Uterus (tissue), 2 donors: ENCODE measurements at regions not wholly inside any gene's neighbourhood (a gene's known extent, or its start where the extent isn't known, plus 50 kb on each side); places are given as distances from the start of the nearest gene placed in this dataset.

Experiments
- POLR2A ChIP-seq, 2 donors: fragments of 450-650 bp; IDR thresholded peaks; one replicate each; pipeline ENCODE4 v1.6.1; 2016; ENCODE audit warnings: antibody characterized with exemption in 2 of 2, mild to moderate bottlenecking in 1 of 2, moderate library complexity in 1 of 2
- TF ChIP-seq, protein P1 (sequence below), 4 experiments: fragments of 200-600 bp in 2 of 4; fragments of 450-650 bp in 2 of 4; sonication (generic) in 2 of 4; IDR thresholded peaks; one replicate each; pipeline ENCODE4 v1.5.1; 2016 to 2019; ENCODE audit warnings: antibody characterized with exemption in 4 of 4, mild to moderate bottlenecking in 2 of 4, moderate library complexity in 1 of 4

DNA sequence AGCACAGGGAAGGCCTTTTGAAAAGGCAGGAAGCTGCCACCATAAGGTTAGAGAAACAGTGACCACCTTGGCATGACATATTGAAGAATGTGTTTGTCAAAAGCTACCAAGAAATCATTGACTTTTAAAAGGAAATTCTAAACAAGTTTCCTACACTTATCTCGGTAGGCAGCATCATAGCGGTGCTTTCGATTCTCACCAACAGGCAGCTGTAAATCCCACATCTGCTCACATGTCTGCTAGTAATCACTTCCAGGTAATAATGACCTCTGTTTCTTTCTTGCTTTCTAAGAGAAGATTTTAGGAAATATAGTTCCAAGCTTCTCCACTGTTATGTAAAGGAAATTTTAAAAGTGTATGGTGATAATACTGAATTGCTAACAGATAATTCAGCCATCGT is 821.1 kb upstream of the FOXG1 start:
- TF ChIP-seq POLR2A (IDR thresholded peaks at IDR 0.05), result no peak
- TF ChIP-seq, protein P1, sequence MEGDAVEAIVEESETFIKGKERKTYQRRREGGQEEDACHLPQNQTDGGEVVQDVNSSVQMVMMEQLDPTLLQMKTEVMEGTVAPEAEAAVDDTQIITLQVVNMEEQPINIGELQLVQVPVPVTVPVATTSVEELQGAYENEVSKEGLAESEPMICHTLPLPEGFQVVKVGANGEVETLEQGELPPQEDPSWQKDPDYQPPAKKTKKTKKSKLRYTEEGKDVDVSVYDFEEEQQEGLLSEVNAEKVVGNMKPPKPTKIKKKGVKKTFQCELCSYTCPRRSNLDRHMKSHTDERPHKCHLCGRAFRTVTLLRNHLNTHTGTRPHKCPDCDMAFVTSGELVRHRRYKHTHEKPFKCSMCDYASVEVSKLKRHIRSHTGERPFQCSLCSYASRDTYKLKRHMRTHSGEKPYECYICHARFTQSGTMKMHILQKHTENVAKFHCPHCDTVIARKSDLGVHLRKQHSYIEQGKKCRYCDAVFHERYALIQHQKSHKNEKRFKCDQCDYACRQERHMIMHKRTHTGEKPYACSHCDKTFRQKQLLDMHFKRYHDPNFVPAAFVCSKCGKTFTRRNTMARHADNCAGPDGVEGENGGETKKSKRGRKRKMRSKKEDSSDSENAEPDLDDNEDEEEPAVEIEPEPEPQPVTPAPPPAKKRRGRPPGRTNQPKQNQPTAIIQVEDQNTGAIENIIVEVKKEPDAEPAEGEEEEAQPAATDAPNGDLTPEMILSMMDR (IDR thresholded peaks at IDR 0.05), result no peak
